ENCODE measurements at regions not wholly inside any gene's neighbourhood (a gene's known extent, or its start where the extent isn't known, plus 50 kb on each side); places are given as distances from the start of the nearest gene placed in this dataset.

DNA sequence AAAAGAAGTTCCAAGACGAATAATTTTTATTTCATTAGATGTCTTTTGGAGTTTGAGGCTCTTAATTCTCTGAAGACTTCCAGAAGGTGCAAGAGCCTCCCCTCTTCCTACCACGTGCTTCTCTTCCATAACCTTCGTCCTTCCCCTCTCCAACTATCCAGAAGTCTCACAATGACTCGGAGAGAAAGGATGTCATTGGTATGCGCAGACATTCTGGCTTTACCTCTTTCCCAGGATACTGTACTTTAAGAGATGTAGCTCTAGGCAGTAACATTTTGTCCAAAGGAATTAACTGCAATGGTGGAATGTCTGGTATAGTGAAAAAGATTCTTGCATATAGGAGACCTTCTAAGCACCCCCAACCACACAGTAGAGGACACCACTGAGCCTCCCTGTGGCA is 249.0 kb upstream of the OSR1 start:
- TF ChIP-seq ELF4 (IDR thresholded peaks at IDR 0.05) = no peak
- no peak for TF ChIP-seq PKNOX1 (IDR thresholded peaks at IDR 0.05)
- no peak for TF ChIP-seq SP1 (IDR thresholded peaks at IDR 0.05)
- TF ChIP-seq FOXM1 (IDR thresholded peaks at IDR 0.05; ENCODE audit: borderline replicate concordance) = no peak
- no peak for TF ChIP-seq FOXA1 (IDR thresholded peaks at IDR 0.05)
- no peak for TF ChIP-seq SUZ12 (IDR thresholded peaks at IDR 0.05)
- no peak for TF ChIP-seq NFRKB (IDR thresholded peaks at IDR 0.05)
- no peak for TF ChIP-seq FOXK2 (IDR thresholded peaks at IDR 0.05)
- TF ChIP-seq L3MBTL2 (conservative IDR thresholded peaks at IDR 0.05) = no peak
